Activated T-helper 1 cell treated with anti-CD3 and anti-CD28 coated beads, Interleukin-12 subunit alpha, Interleukin-12 subunit beta, Interleukin-2, Interleukin-4 antibody, amounts not matched to agents 30 ng/mL and 10 ng/mL and 1 ng/mL, durations not matched to agents 14 hours and 24 hours and 36 hours (primary cell): ENCODE measurements at regions not wholly inside any gene's neighbourhood (a gene's known extent, or its start where the extent isn't known, plus 50 kb on each side); places are given as distances from the start of the nearest gene placed in this dataset.

Experiments used
- DNase-seq: peaks from one replicate; pipeline ENCODE4 v3.0.0; 2021; ENCODE audit warnings: low spot score
- H3K27ac Mint-ChIP-seq: one replicate; pipeline ENCODE4 v1.8.0; 2021; ENCODE audit warnings: mild to moderate bottlenecking, mixed read lengths
- H3K27me3 Mint-ChIP-seq: one replicate; pipeline ENCODE4 v1.8.0; 2022; ENCODE audit warnings: mild to moderate bottlenecking, moderate library complexity, mixed read lengths; ENCODE audit not compliant: insufficient read depth
- H3K36me3 Mint-ChIP-seq: one replicate; pipeline ENCODE4 v1.8.0; 2021; ENCODE audit warnings: low read depth, mixed read lengths
- H3K4me1 Mint-ChIP-seq: one replicate; pipeline ENCODE4 v1.8.0; 2021; ENCODE audit warnings: low read depth, mixed read lengths
- H3K4me3 Mint-ChIP-seq: one replicate; pipeline ENCODE4 v1.8.0; 2021; ENCODE audit warnings: mild to moderate bottlenecking, moderate library complexity, mixed read lengths
- H3K9me3 Mint-ChIP-seq: one replicate; pipeline ENCODE4 v1.8.0; 2021; ENCODE audit warnings: mixed read lengths
- intact Hi-C: fragments of 100-400 bp; cut with micrococcal nuclease; formaldehyde crosslinking; loops from one replicate; pipeline ENCODE4 v1.15.1; 2024

DNA sequence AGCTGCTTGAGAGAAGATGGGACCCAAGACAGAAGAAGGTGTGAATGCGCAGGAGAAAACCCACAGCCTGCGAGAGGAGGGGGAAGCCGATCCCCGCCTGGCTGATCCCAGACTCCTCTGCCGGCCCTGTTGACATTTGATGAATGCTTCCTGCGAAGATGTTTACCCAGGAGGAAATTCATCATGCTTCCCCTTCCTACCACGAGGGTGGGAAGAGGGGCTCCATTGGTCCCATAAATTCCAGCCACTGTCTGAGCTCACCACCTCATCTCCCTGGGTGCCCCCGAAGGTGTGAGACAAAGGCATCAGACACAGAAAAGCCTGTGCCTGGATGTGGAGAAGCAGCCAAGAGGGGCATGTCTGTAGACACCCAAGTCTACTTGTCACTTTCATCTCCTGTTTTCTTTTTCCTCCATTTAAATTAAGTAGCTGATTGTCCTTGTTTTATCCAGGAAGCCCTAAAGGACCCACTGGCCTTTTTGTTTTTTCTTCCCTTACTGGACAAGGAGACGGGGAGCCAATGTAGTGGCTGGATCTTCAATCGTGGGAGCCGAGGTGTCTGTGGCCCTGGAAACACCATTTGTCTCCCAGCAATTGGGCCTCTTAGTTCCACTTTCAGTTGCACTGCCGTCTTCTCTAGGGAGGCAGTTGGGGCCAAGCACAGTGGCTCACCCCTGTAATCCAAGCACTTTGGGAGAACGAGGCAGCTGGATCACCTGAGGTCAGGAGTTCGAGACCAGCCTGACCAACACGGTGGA is 95.3 kb upstream of the HES1 start:
- Mint-ChIP-seq H3K36me3 (no peaks in the 10 kb centered on the region), H3K27me3 (peaks cover 15% of the 10 kb centered on the region), H3K4me1 (peaks cover 9% of the 10 kb centered on the region), H3K9me3 (no peaks in the 10 kb centered on the region), H3K4me3 (no peak overlapping the region), H3K27ac (no peak overlapping the region)
- DNase-seq: no peak
- intact Hi-C loops: no loop called here

DNA sequence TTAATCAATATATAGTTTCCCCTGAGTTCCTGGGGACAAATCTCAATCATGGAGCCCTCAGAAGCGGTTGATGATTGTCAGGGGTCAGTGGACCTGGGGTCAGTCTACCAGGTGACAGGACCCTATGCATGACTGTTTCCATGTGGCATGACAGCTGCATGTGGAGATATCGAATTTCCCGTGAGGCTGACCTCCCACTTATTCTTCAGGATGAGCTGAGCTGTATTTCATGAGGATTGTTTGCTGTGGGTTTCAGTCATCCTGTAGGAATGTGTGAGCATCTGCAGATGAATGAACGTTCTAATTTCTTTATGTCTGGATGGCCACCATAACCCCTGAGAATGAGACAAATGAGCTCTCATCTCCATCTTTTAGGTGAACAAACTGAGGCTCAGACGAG is 93.0 kb upstream of the HES1 start:
- H3K27me3 Mint-ChIP-seq: peaks cover 9% of the 10 kb centered on the region
- H3K4me1 Mint-ChIP-seq: peaks cover 9% of the 10 kb centered on the region
- H3K27ac Mint-ChIP-seq: no peak overlapping the region
- DNase-seq: no peak
- H3K4me3 Mint-ChIP-seq: no peak overlapping the region
- H3K9me3 Mint-ChIP-seq: no peaks in the 10 kb centered on the region
- no peaks in the 10 kb centered on the region for H3K36me3 Mint-ChIP-seq
- intact Hi-C loops: no loop called here

DNA sequence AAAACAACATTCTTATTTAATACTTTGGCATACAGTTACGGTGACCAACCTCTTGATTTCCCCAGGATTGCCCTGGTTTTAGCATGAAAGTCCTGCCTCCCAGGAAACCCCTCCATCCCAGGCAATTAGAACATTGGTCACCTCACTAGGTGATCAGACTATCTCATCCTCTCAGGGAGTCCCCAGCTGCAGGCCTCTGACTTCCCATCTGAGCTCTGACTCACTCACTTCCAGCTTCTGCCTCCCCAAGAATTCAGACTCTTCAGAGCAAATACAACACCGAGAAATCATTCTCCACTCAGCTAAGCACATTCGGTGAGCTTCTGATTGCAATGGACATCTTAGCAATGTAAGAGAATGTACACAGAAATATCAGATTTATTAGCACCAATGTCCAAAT is 92.4 kb upstream of the HES1 start:
- Mint-ChIP-seq H3K36me3 (no peaks in the 10 kb centered on the region), H3K9me3 (no peaks in the 10 kb centered on the region), H3K27ac (no peak overlapping the region), H3K4me1 (peaks cover 9% of the 10 kb centered on the region), H3K27me3 (peaks cover 7% of the 10 kb centered on the region), H3K4me3 (no peak overlapping the region)
- intact Hi-C loops: no loop called here
- DNase-seq: no peak

DNA sequence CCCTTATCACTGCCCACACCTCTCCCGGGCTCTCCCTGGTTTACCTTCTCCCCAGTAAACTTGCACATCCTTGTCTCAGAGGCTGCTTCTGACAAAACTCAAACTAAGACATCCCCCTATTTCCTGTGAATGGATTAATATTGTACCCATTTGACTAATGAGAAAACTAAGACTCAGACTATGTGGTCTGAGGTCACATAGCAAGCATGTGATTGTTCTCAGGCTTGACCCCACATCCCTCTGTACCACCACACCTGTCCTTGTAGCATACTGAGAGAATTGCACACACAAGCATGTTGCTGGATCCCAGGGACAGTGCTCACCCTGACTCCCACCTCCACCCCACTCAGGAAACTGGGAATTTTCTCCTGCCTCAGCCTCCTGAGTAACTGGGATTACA is 90.7 kb upstream of the HES1 start:
- Mint-ChIP-seq H3K27ac (no peak overlapping the region), H3K4me1 (peaks cover 9% of the 10 kb centered on the region), H3K4me3 (no peak overlapping the region), H3K27me3 (peaks cover 11% of the 10 kb centered on the region), H3K9me3 (peaks cover 3% of the 10 kb centered on the region), H3K36me3 (peaks cover 3% of the 10 kb centered on the region)
- intact Hi-C loops: no loop called here
- DNase-seq: no peak

DNA sequence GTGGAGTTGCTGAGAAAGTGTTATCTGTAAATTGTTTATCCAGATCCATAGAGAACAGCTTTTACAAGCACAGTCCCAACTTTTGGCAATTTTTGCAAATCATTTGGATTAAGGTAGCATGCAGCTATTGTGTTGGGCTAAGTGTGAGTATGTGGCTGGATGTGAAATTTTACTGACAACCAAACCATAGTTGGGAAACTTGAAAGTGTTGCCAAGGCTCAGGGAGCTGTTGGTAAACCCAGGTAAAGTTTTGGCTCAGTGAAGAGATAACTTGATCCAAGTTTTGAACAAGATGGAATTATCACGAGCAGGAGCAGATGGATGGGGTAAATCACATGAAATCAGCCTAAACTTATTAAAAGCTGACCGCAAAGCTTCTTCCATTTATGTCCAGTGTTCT is 90.0 kb upstream of the HES1 start:
- Mint-ChIP-seq H3K4me1 (peaks cover 9% of the 10 kb centered on the region), H3K27me3 (peaks cover 11% of the 10 kb centered on the region), H3K9me3 (peaks cover 10% of the 10 kb centered on the region), H3K4me3 (no peak overlapping the region), H3K27ac (no peak overlapping the region), H3K36me3 (peaks cover 3% of the 10 kb centered on the region)
- no peak for DNase-seq
- intact Hi-C loops: no loop called here

DNA sequence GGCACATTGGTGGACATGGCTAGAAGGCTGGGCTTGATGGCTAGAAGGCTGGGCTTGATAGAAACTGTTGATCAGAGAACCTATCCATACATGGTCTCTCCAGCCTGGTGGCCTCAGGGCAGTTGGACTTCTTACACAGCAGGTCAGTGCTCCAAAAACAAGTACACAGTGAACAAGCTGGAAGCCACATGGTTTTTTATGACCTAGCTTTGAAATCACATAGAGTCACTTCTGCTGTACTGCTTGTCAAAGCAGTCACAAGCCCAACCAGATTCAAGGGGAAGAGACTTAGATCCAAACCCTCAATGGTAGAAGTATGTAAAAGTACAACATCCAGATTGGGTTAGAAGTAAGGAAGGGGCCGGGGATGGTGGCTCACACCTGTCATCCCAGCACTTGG is 89.4 kb upstream of the HES1 start:
- intact Hi-C loops: no loop called here
- H3K27ac Mint-ChIP-seq: no peak overlapping the region
- no peak overlapping the region for H3K4me3 Mint-ChIP-seq
- H3K27me3 Mint-ChIP-seq: peaks cover 11% of the 10 kb centered on the region
- peaks cover 16% of the 10 kb centered on the region for H3K9me3 Mint-ChIP-seq
- peaks cover 9% of the 10 kb centered on the region for H3K4me1 Mint-ChIP-seq
- no peak for DNase-seq
- H3K36me3 Mint-ChIP-seq: peaks cover 3% of the 10 kb centered on the region

DNA sequence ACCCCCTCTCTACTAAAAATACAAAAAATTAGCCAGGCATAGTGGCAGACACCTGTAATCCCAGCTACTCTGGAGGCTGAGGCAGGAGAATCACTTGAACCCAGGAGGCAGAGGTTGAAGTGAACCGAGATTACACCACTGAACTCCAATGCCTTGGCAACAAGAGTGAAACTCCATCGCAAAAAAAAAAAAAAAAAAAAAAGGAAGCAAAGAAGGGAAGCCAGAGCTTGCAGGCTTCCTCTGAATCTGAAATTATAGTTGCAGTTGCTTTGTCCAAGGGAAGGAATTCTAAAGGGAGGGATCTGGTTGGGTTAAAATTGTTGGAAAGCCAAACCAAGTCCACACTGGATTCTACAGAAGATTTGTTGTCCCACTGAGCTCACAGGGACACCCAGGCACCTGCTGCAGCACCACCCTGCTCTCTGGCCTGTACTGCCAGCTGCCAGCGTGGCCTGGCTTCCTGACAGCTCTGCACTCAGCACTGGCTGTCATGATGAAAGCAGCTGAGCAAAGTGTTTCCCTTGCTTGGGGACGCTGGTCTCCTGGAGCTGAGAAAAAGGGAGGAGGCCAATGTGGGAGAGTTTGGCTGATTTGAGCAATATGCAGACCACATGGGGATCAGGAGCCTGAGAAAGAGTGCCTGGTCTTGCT is 88.8 kb upstream of the HES1 start:
- H3K27me3 Mint-ChIP-seq: peaks cover 11% of the 10 kb centered on the region
- H3K4me3 Mint-ChIP-seq: no peak overlapping the region
- no peak for DNase-seq
- peaks cover 21% of the 10 kb centered on the region for H3K9me3 Mint-ChIP-seq
- H3K36me3 Mint-ChIP-seq: peaks cover 6% of the 10 kb centered on the region
- peaks cover 9% of the 10 kb centered on the region for H3K4me1 Mint-ChIP-seq
- no peak overlapping the region for H3K27ac Mint-ChIP-seq
- intact Hi-C loops: no loop called here

DNA sequence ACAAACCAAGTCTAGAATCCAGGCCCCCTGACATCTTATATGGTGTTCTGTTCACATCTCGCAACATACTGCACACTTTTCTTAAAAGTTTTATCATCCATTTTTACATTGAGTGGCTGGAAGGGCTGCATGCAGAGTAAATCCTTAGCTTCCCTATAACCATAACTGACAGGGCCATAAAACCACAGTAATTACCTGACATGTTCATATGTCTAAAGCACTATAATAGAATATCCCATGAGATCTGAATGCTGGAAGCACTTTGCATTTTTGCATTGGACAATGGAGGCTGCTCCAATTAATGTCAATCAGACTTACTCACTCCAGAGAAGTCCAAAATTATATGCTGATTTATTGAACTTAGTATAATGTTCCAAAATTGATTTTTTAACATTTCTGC is 86.6 kb upstream of the HES1 start:
- peaks cover 4% of the 10 kb centered on the region for H3K27me3 Mint-ChIP-seq
- H3K36me3 Mint-ChIP-seq: peaks cover 7% of the 10 kb centered on the region
- H3K4me1 Mint-ChIP-seq: peaks cover 4% of the 10 kb centered on the region
- no peak overlapping the region for H3K4me3 Mint-ChIP-seq
- H3K27ac Mint-ChIP-seq: no peak overlapping the region
- H3K9me3 Mint-ChIP-seq: peaks cover 29% of the 10 kb centered on the region
- DNase-seq: no peak
- intact Hi-C loops: no loop called here

DNA sequence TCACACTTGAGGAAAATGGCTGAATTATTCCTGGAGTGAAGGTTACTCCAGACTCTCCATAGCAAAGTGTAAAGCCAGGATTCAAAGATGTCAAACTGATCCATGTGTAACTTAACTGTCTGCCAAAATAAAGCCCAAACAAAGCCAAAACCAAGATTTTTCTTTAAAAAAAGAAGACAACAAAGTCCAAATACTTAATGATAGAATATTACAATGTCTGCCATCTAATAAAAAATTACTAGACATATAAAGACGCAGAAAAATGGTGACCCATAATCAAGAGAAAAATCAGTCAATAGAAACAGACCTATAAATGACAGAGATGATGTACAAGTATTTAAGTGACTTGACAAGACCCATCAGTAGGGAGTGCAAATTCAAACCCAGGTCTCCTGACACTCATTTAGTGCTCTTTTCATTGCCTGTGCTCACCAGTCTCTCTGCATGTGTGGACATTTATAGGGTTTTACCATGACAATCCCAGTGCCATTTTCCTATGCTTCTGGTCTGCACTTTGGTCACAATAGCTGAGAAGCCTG is 85.1 kb upstream of the HES1 start:
- intact Hi-C loops: no loop called here
- Mint-ChIP-seq H3K36me3 (peaks cover 7% of the 10 kb centered on the region), H3K4me1 (peaks cover 4% of the 10 kb centered on the region), H3K9me3 (peaks cover 29% of the 10 kb centered on the region), H3K27ac (no peak overlapping the region), H3K4me3 (no peak overlapping the region), H3K27me3 (peaks cover 4% of the 10 kb centered on the region)
- no peak for DNase-seq

DNA sequence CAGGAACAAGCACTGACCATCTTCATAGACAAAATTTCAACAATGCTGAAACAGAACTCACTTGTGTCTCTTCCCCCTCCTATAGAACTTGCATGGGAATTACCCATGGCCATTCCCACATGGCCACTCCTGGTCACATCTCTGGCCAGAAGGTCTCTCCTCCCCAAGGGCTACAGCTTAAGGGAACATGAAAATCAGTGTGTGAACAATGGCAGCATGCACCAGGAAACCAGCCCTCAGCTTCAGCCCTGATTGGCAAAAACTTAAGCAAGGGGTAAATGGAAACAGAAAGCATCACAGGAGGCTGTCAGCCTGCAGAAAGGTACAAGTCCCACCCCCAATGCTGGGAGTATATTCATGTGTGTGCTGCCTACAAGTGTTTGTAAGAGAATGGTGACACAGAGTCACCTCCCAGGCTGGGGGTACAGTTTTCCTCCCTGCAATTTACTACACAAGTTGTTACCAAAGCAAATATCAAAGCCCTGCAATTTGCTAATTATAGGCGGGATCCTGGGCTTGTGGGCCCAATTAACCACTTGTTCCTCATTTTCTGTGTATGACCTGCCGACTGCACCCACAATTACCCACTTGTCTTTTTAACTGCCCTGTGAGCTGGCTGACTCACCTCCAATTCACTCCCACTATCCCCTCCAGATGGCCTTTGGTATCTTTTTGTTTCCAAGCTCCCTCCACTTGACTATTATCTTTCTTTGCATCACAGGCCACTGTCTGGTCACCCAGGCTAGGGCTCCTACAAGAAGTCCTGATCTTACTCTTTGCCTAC is 84.4 kb upstream of the HES1 start:
- H3K4me1 Mint-ChIP-seq: peaks cover 4% of the 10 kb centered on the region
- intact Hi-C loops: no loop called here
- DNase-seq: no peak

DNA sequence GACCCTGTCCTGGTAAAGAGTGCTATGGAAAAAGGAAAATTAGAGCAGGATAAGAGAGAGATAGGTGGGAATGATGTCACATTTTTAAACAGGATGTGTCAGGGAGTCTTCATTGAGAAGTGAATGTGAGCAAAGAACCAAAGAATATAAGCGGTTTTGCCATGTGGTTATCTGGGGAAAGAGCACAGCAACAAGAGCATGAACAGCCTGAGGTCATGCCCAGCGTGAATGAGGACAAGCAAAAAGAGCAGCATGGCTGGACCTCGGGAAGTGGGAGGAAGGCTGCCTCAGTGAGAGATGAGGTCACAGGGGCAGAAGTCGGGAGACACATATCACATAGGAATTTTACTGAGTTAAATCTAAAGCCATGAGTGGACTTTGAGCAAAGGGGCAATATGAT is 82.8 kb upstream of the HES1 start:
- Mint-ChIP-seq H3K27me3 (peaks cover 4% of the 10 kb centered on the region), H3K9me3 (peaks cover 29% of the 10 kb centered on the region), H3K27ac (no peak overlapping the region), H3K36me3 (peaks cover 7% of the 10 kb centered on the region), H3K4me3 (no peak overlapping the region), H3K4me1 (peaks cover 10% of the 10 kb centered on the region)
- DNase-seq: no peak
- intact Hi-C loops: no loop called here

More for the DNA sequence above, 84.4 kb upstream of the HES1 start:
- Mint-ChIP-seq H3K27me3 (peaks cover 4% of the 10 kb centered on the region), H3K4me3 (no peak overlapping the region), H3K9me3 (peaks cover 29% of the 10 kb centered on the region), H3K27ac (no peak overlapping the region), H3K36me3 (peaks cover 7% of the 10 kb centered on the region)

DNA sequence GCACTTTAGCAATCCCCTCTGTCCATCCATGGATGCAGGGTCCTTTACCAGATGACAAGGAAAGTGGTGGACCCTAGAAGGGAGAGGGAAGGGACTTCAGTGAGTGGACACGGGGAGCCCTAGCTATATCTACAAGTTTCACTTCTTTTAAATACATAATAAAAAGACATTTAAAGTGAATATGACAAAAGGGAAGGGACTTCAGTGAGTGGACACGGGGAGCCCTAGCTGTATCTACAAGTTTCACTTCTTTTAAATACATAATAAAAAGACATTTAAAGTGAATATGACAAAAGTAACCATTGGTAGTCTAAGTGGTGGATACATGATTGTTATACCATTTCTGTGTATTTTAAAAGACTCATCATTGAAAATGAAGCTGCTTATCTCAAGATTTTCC is 81.9 kb upstream of the HES1 start:
- Mint-ChIP-seq H3K27me3 (peaks cover 4% of the 10 kb centered on the region), H3K4me3 (no peak overlapping the region), H3K36me3 (peaks cover 7% of the 10 kb centered on the region), H3K4me1 (peaks cover 12% of the 10 kb centered on the region), H3K9me3 (peaks cover 29% of the 10 kb centered on the region), H3K27ac (no peak overlapping the region)
- intact Hi-C loops: no loop called here
- DNase-seq: no peak

DNA sequence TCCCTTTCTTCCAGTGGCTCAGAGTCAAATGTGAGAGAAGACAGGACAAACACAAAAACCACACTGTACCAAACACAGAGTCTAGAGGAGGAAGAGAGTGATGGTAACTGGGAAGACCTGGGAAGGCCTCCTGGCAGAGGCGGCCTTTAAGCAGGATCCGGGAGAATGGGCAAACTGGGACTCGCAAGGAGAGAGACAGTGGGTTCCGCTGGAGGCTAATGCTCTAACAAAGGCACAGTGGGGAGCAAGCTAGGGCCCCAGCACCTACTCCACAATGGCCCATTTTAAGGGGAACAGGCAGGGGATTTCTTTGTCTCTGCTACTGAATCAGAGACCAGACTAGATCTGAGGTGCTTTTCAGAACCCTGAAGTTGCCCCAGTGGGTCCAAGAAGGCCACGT is 81.4 kb upstream of the HES1 start:
- peaks cover 7% of the 10 kb centered on the region for H3K36me3 Mint-ChIP-seq
- H3K9me3 Mint-ChIP-seq: peaks cover 29% of the 10 kb centered on the region
- H3K4me1 Mint-ChIP-seq: peaks cover 12% of the 10 kb centered on the region
- no peak overlapping the region for H3K4me3 Mint-ChIP-seq
- DNase-seq: no peak
- peaks cover 4% of the 10 kb centered on the region for H3K27me3 Mint-ChIP-seq
- intact Hi-C loops: no loop called here
- H3K27ac Mint-ChIP-seq: no peak overlapping the region
